Endothelial cell of umbilical vein (primary cell): ENCODE measurements at regions not wholly inside any gene's neighbourhood (a gene's known extent, or its start where the extent isn't known, plus 50 kb on each side); places are given as distances from the start of the nearest gene placed in this dataset.

Experiments used
- BruUV-seq: library from RNA; stranded (reverse); fragments of 400-500 nt; replicated peaks from 2 replicates; lab custom pipeline; 2021; lab: Mats Ljungman, UMichigan
- CTCF ChIA-PET: fragments of 300-600, 350-600 bp; sonication (Branson Sonifier 250); formaldehyde crosslinking; loops from one replicate; lab custom pipeline; 2021; ENCODE audit warnings: antibody characterized with exemption, inconsistent platforms; lab: Charles Lee
- POLR2A ChIA-PET: fragments of 300-600, 350-600 bp; sonication (Branson Sonifier 250); formaldehyde crosslinking; loops from one replicate; lab custom pipeline; 2021; ENCODE audit warnings: antibody characterized with exemption, inconsistent platforms; lab: Charles Lee
- DNase-seq: peaks from one replicate; pipeline ENCODE4 v3.0.0-alpha.2; 2011; ENCODE audit warnings: low read depth, low spot score
- FAIRE-seq: peaks from 2 replicates; lab custom pipeline; 2011; peaks lifted over from hg19 to GRCh38; lab: Jason Lieb, UNC
- H2AFZ ChIP-seq: 2 replicates; pipeline ENCODE4 v1.6.0; 2012; ENCODE audit warnings: low read depth, low read length, control low read depth, inconsistent platforms
- H3K27ac ChIP-seq: 2 replicates; pipeline ENCODE4 v1.5.1; 2011; ENCODE audit warnings: low read depth, mild to moderate bottlenecking, control low read depth, low read length, moderate library complexity; ENCODE audit not compliant: insufficient read depth
- H3K27me3 ChIP-seq, 2 experiments: 2 replicates each; pipeline versions ENCODE4 v1.6.0 to v1.6.1; 2011; ENCODE audit warnings: low read length in 2 of 2, mixed read lengths in 1 of 2; ENCODE audit not compliant: control insufficient read depth in 2 of 2, insufficient read depth in 2 of 2
- H3K36me3 ChIP-seq, 2 experiments: 2 replicates in 1 of 2; 3 replicates in 1 of 2; pipeline ENCODE4 v1.5.1; 2011; ENCODE audit warnings: low read length in 2 of 2, mild to moderate bottlenecking in 1 of 2, moderate library complexity in 1 of 2; ENCODE audit not compliant: control insufficient read depth in 2 of 2, insufficient read depth in 2 of 2; ENCODE audit errors: extremely low read depth in 1 of 2
- H3K4me1 ChIP-seq: 3 replicates; pipeline ENCODE4 v1.5.1; 2011; ENCODE audit warnings: mild to moderate bottlenecking, low read length; ENCODE audit not compliant: control insufficient read depth, insufficient read depth; ENCODE audit errors: extremely low read depth
- H3K4me2 ChIP-seq: 2 replicates; pipeline ENCODE4 v1.6.1; 2011; ENCODE audit warnings: low read length, control low read depth, mixed read lengths; ENCODE audit not compliant: insufficient read depth
- H3K4me3 ChIP-seq, 3 experiments: fragments of 200-600 bp in 1 of 3; sonication (generic), shearing (Covaris generic) in 1 of 3; replicated peaks in 1 of 3; 2 replicates each; pipeline ENCODE4 v1.5.1; 2011 to 2016; ENCODE audit warnings: control low read depth in 3 of 3, low read length in 3 of 3, mild to moderate bottlenecking in 2 of 3, inconsistent platforms in 1 of 3, low read depth in 1 of 3, moderate library complexity in 1 of 3; ENCODE audit not compliant: insufficient read depth in 1 of 3
- H3K79me2 ChIP-seq: 2 replicates; pipeline ENCODE4 v1.6.0; 2012; ENCODE audit warnings: low read length, inconsistent platforms; ENCODE audit not compliant: control insufficient read depth, insufficient read depth
- H3K9ac ChIP-seq: replicated peaks from 2 replicates; pipeline ENCODE3; 2011; ENCODE audit warnings: low read length, control low read depth; ENCODE audit not compliant: insufficient read depth; ENCODE audit errors: extremely low read depth
- H3K9me1 ChIP-seq: replicated peaks from 3 replicates; pipeline ENCODE4 v1.6.0; 2011; ENCODE audit warnings: mild to moderate bottlenecking, low read length; ENCODE audit not compliant: control insufficient read depth, insufficient read depth; ENCODE audit errors: extremely low read depth
- H3K9me3 ChIP-seq: replicated peaks from 2 replicates; pipeline ENCODE4 v1.5.1; 2012; ENCODE audit warnings: low read length, inconsistent platforms; ENCODE audit not compliant: control insufficient read depth, insufficient read depth
- H4K20me1 ChIP-seq: replicated peaks from 2 replicates; pipeline ENCODE3; 2011; ENCODE audit warnings: mild to moderate bottlenecking, low read length; ENCODE audit not compliant: control insufficient read depth, insufficient read depth; ENCODE audit errors: extremely low read depth
- CTCF ChIP-seq, 2 donors: IDR thresholded peaks; 1 replicate in 1 of 2; 2 replicates in 1 of 2; pipeline ENCODE4 v1.5.1; 2011; ENCODE audit warnings: low read length in 2 of 2, mild to moderate bottlenecking in 2 of 2, moderate library complexity in 2 of 2, control low read depth in 1 of 2, inconsistent platforms in 1 of 2, low read depth in 1 of 2; ENCODE audit not compliant: insufficient read depth in 1 of 2; ENCODE audit errors: extremely low read depth in 1 of 2
- EZH2 ChIP-seq: IDR thresholded peaks from 2 replicates; pipeline ENCODE4 v1.6.1; 2012; ENCODE audit warnings: borderline replicate concordance, low read depth, mild to moderate bottlenecking, moderate library complexity, low read length, inconsistent platforms; ENCODE audit not compliant: severe bottlenecking
- FOS ChIP-seq: IDR thresholded peaks from 2 replicates; pipeline ENCODE4 v1.6.1; 2011; ENCODE audit warnings: mild to moderate bottlenecking, low read length, moderate library complexity, borderline replicate concordance; ENCODE audit not compliant: insufficient read depth
- GATA2 ChIP-seq: IDR thresholded peaks from 2 replicates; pipeline ENCODE4 v1.7.0; 2011; ENCODE audit warnings: low read depth, mild to moderate bottlenecking, moderate library complexity, mixed read lengths, low read length; ENCODE audit not compliant: insufficient read length, insufficient read depth
- JUN ChIP-seq: IDR thresholded peaks from 2 replicates; pipeline ENCODE4 v1.6.1; 2011; ENCODE audit warnings: borderline replicate concordance, low read depth; ENCODE audit not compliant: insufficient read length, insufficient read depth
- MAX ChIP-seq: IDR thresholded peaks from 2 replicates; pipeline ENCODE4 v1.6.1; 2011; ENCODE audit not compliant: insufficient read depth, insufficient read length
- MYC ChIP-seq: IDR thresholded peaks from one replicate; pipeline ENCODE4 v1.6.1; 2011; ENCODE audit warnings: mild to moderate bottlenecking, low read depth, low read length
- POLR2A ChIP-seq: IDR thresholded peaks from 2 replicates; pipeline ENCODE4 v1.6.1; 2012; ENCODE audit warnings: low read depth, mild to moderate bottlenecking, control low read depth, low read length
- POLR2AphosphoS5 ChIP-seq: IDR thresholded peaks from 2 replicates; pipeline ENCODE4 v1.6.1; 2012; ENCODE audit warnings: low read depth, mild to moderate bottlenecking, control low read depth, low read length, moderate library complexity; ENCODE audit not compliant: insufficient read depth
- dilution Hi-C: fragments of 300-500 bp; cut with MboI; formaldehyde crosslinking; loops from one replicate; pipeline ENCODE4 v1.15.0; 2019; ENCODE audit warnings: low sequenced_read_pairs; ENCODE audit not compliant: extremely low pct_ligation_motif_present
- intact Hi-C: fragments of 100-400 bp; cut with micrococcal nuclease; formaldehyde crosslinking; loops from one replicate; pipeline ENCODE4 v1.10.0; 2022

- H3K27ac ChIP-seq, result no peak overlapping the region
- H3K36me3 ChIP-seq, result no peaks in the 10 kb centered on the region
- POLR2A ChIA-PET, result no interaction called here
- CTCF ChIA-PET, result no interaction called here
- H3K4me3 ChIP-seq, result no peak overlapping the region
- H3K27me3 ChIP-seq, result no peaks in the 10 kb centered on the region
- no peaks in the 10 kb centered on the region for H3K4me1 ChIP-seq
- no peaks in the 10 kb centered on the region for H3K79me2 ChIP-seq
- no peaks in the 10 kb centered on the region for H3K9me1 ChIP-seq
- DNase-seq, result no peak
- no peak overlapping the region for H3K4me2 ChIP-seq
- dilution Hi-C loops, result no loop called here
- TF ChIP-seq MAX (no peak), JUN (no peak), CTCF (IDR thresholded peaks at IDR 0.05; ENCODE audit: extremely low read depth in 1 of 2, insufficient read depth in 1 of 2, low read depth in 1 of 2, low read length in 2 of 2) (no peak)
- intact Hi-C loops, result no loop called here
- H4K20me1 ChIP-seq, result no peaks in the 10 kb centered on the region
- no peak overlapping the region for H3K9ac ChIP-seq
- no TSS peak for BruUV-seq
- H2AFZ ChIP-seq, result no peak overlapping the region
- no peak for FAIRE-seq
- H3K9me3 ChIP-seq, result no peaks in the 10 kb centered on the region
Measured at GRCh38 chr22:26777156-26777801, 119.9 kb downstream of the MIAT start.

- dilution Hi-C loops, result no loop called here
- H3K4me1 ChIP-seq, result no peaks in the 10 kb centered on the region
- no peak overlapping the region for H3K4me2 ChIP-seq
- H3K27me3 ChIP-seq, result no peaks in the 10 kb centered on the region
- H2AFZ ChIP-seq, result no peak overlapping the region
- no peaks in the 10 kb centered on the region for H3K9me3 ChIP-seq
- TF ChIP-seq JUN (no peak), POLR2AphosphoS5 (no peak), MYC (no peak), FOS (no peak), MAX (no peak), CTCF (IDR thresholded peaks at IDR 0.05; ENCODE audit: extremely low read depth in 1 of 2, insufficient read depth in 1 of 2, low read depth in 1 of 2, low read length in 2 of 2) (no peak), GATA2 (no peak), EZH2 (no peak), POLR2A (no peak)
- no peak overlapping the region for H3K9ac ChIP-seq
- H3K27ac ChIP-seq, result no peak overlapping the region
- no peak overlapping the region for H3K4me3 ChIP-seq
- ChIA-PET POLR2A (no interaction called here), CTCF (no interaction called here)
- H3K79me2 ChIP-seq, result no peaks in the 10 kb centered on the region
- no peaks in the 10 kb centered on the region for H3K36me3 ChIP-seq
- intact Hi-C loops, result no loop called here
- H3K9me1 ChIP-seq, result no peaks in the 10 kb centered on the region
- FAIRE-seq, result no peak
- DNase-seq, result no peak
- H4K20me1 ChIP-seq, result no peaks in the 10 kb centered on the region
- no TSS peak for BruUV-seq
Measured at GRCh38 chr22:26778372-26778771, 121.0 kb downstream of the MIAT start.
